ENCODE measurements at regions not wholly inside any gene's neighbourhood (a gene's known extent, or its start where the extent isn't known, plus 50 kb on each side); places are given as distances from the start of the nearest gene placed in this dataset.

DNA sequence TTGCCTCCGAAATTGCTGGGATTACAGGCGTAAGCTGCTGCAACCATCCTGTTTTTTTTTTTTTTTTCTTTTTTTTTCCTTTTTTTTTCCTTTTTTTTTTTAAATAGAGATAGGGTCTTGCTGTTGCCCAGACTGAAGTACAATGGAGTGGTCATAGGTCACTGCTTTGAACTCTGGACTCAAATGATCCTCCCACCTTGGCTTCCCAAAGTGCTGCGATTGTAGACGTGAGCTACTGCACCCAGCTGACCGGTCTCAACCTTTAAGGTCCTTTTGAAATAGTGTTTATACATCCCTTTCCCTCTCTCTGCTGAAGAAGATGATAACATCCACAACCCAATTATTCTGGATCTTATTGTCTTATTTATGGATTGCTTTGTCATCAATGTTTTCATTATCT, 548.7 kb downstream of the GBA3 start:
- Histone ChIP-seq H3K4me1 (ENCODE audit: insufficient read depth, low read length) (no peaks in the 10 kb centered on the region), H3K4me3 (ENCODE audit: low read depth in 1 of 2, low read length in 2 of 2) (no peak overlapping the region), H3K79me2 (ENCODE audit: insufficient read depth, low read length) (no peaks in the 10 kb centered on the region), H3K9ac (ENCODE audit: low read depth, low read length) (no peak overlapping the region), H3K27ac (ENCODE audit: low read length) (no peak overlapping the region), H4K20me1 (ENCODE audit: insufficient read depth, low read length) (no peaks in the 10 kb centered on the region), H3K9me3 (ENCODE audit: insufficient read depth, low read length, severe bottlenecking) (no peaks in the 10 kb centered on the region), H3K4me2 (ENCODE audit: insufficient read depth, low read length) (no peak overlapping the region), H3K36me3 (ENCODE audit: insufficient read depth, low read length) (no peaks in the 10 kb centered on the region), H3K27me3 (ENCODE audit: insufficient read depth, low read length, poor library complexity) (no peaks in the 10 kb centered on the region), H2AFZ (ENCODE audit: low read depth, low read length) (no peak overlapping the region)
- DNase-seq (no peak), ATAC-seq (ENCODE audit: insufficient read depth, low read depth) (no peak)
- TF ChIP-seq, protein P1, sequence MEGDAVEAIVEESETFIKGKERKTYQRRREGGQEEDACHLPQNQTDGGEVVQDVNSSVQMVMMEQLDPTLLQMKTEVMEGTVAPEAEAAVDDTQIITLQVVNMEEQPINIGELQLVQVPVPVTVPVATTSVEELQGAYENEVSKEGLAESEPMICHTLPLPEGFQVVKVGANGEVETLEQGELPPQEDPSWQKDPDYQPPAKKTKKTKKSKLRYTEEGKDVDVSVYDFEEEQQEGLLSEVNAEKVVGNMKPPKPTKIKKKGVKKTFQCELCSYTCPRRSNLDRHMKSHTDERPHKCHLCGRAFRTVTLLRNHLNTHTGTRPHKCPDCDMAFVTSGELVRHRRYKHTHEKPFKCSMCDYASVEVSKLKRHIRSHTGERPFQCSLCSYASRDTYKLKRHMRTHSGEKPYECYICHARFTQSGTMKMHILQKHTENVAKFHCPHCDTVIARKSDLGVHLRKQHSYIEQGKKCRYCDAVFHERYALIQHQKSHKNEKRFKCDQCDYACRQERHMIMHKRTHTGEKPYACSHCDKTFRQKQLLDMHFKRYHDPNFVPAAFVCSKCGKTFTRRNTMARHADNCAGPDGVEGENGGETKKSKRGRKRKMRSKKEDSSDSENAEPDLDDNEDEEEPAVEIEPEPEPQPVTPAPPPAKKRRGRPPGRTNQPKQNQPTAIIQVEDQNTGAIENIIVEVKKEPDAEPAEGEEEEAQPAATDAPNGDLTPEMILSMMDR (IDR thresholded peaks at IDR 0.05; ENCODE audit: borderline replicate concordance, extremely low read depth, low read length, poor library complexity, severe bottlenecking), result no peak
- no peak for TF ChIP-seq EZH2 (IDR thresholded peaks at IDR 0.05; ENCODE audit: borderline replicate concordance, low read depth, low read length, severe bottlenecking)

DNA sequence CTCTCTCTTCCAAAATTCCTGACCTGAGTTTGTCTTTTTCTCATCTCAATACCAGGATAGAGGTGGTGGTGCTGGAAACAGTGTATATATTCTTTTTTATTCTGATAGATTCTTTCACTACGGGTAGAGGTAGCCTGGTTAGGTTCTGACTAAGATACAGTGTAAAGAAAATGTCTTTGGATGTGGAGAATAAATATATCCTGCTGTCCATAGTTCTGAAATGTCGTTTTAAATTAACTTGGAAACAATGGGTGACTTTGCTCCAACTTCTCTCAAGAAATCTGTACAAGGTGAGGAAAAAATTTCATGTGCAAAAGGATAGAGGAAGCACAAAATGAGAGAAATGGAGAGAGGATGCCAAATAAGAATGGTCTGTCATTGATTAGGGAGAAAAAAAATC, 546.1 kb downstream of the GBA3 start:
- no peaks in the 10 kb centered on the region for H3K79me2 ChIP-seq (ENCODE audit: insufficient read depth, low read length)
- no peak overlapping the region for H3K27ac ChIP-seq (ENCODE audit: low read length)
- H3K9ac ChIP-seq (ENCODE audit: low read depth, low read length), result no peak overlapping the region
- no peaks in the 10 kb centered on the region for H3K4me1 ChIP-seq (ENCODE audit: insufficient read depth, low read length)
- TF ChIP-seq, protein P1 (IDR thresholded peaks at IDR 0.05; ENCODE audit: borderline replicate concordance, extremely low read depth, low read length, poor library complexity, severe bottlenecking), result no peak
- no peak for TF ChIP-seq EZH2 (IDR thresholded peaks at IDR 0.05; ENCODE audit: borderline replicate concordance, low read depth, low read length, severe bottlenecking)
- no peak overlapping the region for H3K4me2 ChIP-seq (ENCODE audit: insufficient read depth, low read length)
- no peak overlapping the region for H2AFZ ChIP-seq (ENCODE audit: low read depth, low read length)
- no peak for DNase-seq
- no peaks in the 10 kb centered on the region for H3K27me3 ChIP-seq (ENCODE audit: insufficient read depth, low read length, poor library complexity)
- no peak overlapping the region for H3K4me3 ChIP-seq (ENCODE audit: low read depth in 1 of 2, low read length in 2 of 2)
- no peaks in the 10 kb centered on the region for H4K20me1 ChIP-seq (ENCODE audit: insufficient read depth, low read length)
- H3K36me3 ChIP-seq (ENCODE audit: insufficient read depth, low read length), result no peaks in the 10 kb centered on the region
- H3K9me3 ChIP-seq (ENCODE audit: insufficient read depth, low read length, severe bottlenecking), result no peaks in the 10 kb centered on the region
- ATAC-seq (ENCODE audit: insufficient read depth, low read depth), result no peak

DNA sequence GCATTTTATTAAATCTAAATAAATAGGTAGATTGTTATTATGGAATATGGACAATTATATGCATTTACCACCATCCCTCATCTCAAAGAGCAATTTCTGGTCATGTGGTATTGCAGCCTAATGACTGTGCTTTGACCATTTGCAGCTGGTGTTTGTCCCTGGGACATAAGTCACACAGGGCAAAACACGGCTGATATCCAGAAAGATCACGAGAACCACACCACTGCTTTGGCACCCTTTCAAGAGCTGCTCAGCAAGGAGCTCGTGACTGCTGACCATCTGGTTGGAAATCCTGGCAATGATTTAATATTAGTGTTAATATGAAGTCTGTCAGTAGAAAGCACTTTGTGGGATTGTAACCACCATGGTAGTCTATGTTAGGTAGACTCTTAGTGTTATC, 545.0 kb downstream of the GBA3 start:
- ATAC-seq (ENCODE audit: insufficient read depth, low read depth) (no peak), DNase-seq (no peak)
- no peaks in the 10 kb centered on the region for H3K79me2 ChIP-seq (ENCODE audit: insufficient read depth, low read length)
- no peak for TF ChIP-seq EZH2 (IDR thresholded peaks at IDR 0.05; ENCODE audit: borderline replicate concordance, low read depth, low read length, severe bottlenecking)
- TF ChIP-seq, protein P1 (IDR thresholded peaks at IDR 0.05; ENCODE audit: borderline replicate concordance, extremely low read depth, low read length, poor library complexity, severe bottlenecking), result no peak
- H3K4me3 ChIP-seq (ENCODE audit: low read depth in 1 of 2, low read length in 2 of 2), result no peak overlapping the region
- H3K27ac ChIP-seq (ENCODE audit: low read length), result no peak overlapping the region
- H4K20me1 ChIP-seq (ENCODE audit: insufficient read depth, low read length), result no peaks in the 10 kb centered on the region
- no peak overlapping the region for H2AFZ ChIP-seq (ENCODE audit: low read depth, low read length)
- no peaks in the 10 kb centered on the region for H3K4me1 ChIP-seq (ENCODE audit: insufficient read depth, low read length)
- no peaks in the 10 kb centered on the region for H3K36me3 ChIP-seq (ENCODE audit: insufficient read depth, low read length)
- no peak overlapping the region for H3K4me2 ChIP-seq (ENCODE audit: insufficient read depth, low read length)
- no peaks in the 10 kb centered on the region for H3K27me3 ChIP-seq (ENCODE audit: insufficient read depth, low read length, poor library complexity)
- H3K9me3 ChIP-seq (ENCODE audit: insufficient read depth, low read length, severe bottlenecking), result no peaks in the 10 kb centered on the region
- H3K9ac ChIP-seq (ENCODE audit: low read depth, low read length), result no peak overlapping the region

All from DND-41 (cell line).